CD4-positive, alpha-beta T cell treated with Interleukin-2 at 100 ng/mL for 4 hours (primary cell): ENCODE measurements at regions not wholly inside any gene's neighbourhood (a gene's known extent, or its start where the extent isn't known, plus 50 kb on each side); places are given as distances from the start of the nearest gene placed in this dataset.
"Not testable (repeated sequence)": the region's sequence is repeated elsewhere in the genome, so short reads cannot be mapped to it uniquely, and the experiment has no call there.

Source experiments
- DNase-seq: peaks from one replicate; pipeline ENCODE4 v3.0.0-alpha.2; 2020; ENCODE audit warnings: low spot score

DNA sequence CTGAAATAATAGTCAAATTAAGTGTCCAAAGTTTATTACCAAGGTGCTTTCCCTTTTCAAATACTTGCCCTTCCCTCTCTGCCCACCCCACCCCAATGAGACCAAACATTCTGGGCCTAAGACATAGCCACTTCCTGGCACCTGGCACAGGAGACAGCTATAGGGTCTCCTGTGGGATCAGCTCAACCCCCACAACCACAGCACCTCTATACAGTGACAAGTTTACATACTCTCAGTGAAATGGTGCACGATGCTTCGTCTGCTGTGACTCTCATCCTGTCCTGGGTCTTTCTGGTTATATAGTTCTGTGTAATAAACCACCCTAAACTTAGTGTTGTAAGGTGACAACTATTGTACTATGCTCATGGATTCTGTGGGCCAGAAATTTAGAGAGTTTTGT, 466.2 kb downstream of the FBXO15 start:
- DNase-seq: no peak

DNA sequence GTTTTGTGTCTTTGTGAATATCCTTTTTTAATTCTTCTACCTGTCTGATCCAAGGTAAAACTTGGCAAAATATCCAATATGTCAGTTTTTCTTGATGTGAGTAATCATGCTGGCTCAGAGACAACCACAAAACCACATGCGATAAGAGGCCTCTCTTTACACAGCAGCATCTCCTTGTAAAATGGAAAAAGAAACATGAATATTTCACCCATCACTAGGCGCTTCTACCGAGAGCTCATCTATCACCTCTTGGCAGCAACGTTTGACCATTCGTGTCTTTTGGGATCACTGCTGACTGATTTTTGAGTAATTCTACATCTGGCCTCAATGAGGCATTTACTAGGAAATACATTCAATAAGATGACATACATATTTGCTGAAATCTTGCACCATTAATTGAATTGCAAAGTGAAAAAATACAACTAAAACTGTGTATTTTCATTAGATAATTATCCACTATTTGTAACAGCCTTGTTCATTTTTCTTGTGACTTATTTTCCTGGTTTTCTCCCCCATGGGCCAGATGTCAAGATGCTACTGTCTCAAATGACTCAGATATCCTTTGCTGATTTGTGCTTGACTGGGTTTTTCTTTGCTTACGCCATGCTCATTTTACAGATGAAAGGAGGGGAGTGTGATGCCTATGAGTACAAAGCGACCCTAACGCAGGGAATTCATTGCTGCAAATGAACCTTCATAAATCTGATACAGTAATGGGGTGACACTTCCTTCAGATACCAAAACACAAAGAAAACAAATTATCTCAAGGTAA, 467.5 kb downstream of the FBXO15 start:
- DNase-seq: no peak

- no peak for DNase-seq
Measured at GRCh38 chr18:73677450-73677849, 470.2 kb downstream of the FBXO15 start.

- no peak for DNase-seq
Measured at GRCh38 chr18:73674125-73674865, 473.3 kb downstream of the FBXO15 start.

- not testable (repeated sequence) for DNase-seq
Measured at GRCh38 chr18:73671480-73671879, 476.2 kb downstream of the FBXO15 start.

DNA sequence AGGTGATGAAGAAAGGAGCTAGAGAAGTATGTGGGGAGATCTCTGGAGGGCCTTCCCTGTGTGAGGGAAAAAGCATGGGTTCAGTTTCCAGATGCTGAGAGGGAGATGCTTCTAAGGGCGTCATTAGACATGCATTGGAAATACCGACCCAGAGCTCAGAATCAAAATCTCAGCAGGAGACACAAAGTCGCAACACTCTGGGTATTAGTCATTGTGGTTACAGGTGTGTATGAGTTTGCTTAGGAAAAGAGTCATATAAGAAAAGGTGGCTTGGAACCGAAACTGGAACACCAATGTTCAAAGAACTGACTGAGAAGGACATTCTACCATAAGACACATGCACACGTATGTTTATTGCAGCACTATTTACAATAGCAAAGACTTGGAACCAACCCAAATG, 477.1 kb downstream of the FBXO15 start:
- no peak for DNase-seq

GRCh38 chr18:73670039-73670438, 477.6 kb downstream of the FBXO15 start:
- DNase-seq: no peak

- no peak for DNase-seq
Measured at GRCh38 chr18:73669297-73669696, 478.3 kb downstream of the FBXO15 start.

- no peak for DNase-seq
Measured at GRCh38 chr18:73668051-73668450, 479.6 kb downstream of the FBXO15 start.

- no peak for DNase-seq
Measured at GRCh38 chr18:73666772-73667171, 480.9 kb downstream of the FBXO15 start.

DNA sequence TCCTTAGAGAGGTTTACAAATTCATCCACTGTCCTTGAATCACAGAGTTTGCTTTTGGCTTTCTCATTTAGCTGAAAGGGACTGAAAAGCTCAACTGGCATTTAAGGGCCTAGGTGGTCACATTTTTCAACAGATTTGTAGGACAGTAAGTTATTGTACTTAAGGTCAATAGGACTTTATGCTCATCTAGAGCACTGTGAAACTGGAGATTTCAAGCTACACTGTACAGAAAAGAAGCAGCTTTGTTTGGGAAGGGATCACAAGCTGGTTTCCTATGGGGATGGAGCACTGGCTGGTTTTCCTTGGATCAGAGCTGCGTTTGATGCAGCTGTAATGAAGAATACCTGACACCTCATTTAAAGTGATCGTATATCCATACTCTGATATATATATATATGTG, 482.7 kb downstream of the FBXO15 start:
- DNase-seq: no peak

GRCh38 chr18:73663581-73663980, 484.1 kb downstream of the FBXO15 start:
- no peak for DNase-seq

DNA sequence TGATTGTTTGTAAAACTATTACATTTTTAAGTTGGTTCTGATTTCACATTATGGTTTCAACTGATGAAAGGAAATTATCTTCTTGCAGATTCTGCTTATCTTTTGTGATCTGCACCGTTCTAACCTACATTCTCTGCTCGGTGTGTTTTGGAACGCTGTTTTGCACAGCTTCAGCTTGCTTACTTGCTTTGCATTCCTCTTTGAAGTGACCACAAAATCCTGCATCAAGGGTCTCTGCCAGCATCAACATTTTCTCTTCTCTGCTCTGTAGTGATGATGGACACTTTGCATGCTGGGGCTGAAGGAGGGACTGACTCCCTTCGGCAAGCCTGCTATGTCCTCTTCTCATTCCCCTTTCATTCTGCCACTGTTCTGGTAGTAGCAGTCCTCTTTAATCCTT, 485.2 kb downstream of the FBXO15 start:
- DNase-seq: no peak

DNA sequence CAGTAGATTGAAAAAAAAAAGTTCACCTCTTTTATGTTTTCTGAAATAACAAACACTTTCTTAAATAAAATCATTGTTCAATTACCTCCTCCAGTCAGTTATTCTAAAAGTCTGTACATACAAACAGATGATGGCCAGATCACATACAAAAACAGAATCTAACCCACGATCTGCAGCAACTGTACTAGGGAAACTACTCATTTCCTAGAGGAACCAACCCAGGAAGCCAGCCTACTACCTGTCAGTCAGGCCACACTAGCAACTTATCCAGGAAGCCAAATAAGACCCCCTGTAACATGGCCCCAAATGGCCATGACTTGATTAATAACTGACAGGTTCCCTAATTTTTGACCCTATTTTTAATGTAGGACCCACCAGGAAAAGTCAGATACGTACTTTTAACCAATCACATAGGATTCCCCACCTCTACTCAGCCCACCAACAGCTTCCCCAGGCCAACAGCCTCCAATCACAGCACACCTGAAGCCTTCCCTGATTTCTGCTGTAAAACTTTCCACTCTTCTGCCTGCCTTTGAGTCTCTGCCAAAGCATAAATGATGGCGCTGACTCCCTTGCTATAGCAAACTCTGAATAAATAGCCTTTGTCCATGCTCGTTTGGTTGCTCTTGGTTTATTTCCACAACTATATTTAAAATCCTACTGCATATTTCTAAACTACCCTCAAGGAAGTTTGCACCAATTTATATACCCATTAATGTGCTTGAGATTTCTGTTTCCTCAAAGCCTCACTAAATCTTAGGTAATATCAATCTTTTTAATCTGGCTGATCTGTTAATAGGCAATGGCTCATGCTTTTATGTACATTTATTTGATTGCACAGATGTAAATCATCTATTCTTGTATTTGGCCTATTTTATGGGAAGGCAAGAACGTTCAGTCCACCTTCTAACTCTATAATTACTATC, 486.4 kb downstream of the FBXO15 start:
- no peak for DNase-seq

DNA sequence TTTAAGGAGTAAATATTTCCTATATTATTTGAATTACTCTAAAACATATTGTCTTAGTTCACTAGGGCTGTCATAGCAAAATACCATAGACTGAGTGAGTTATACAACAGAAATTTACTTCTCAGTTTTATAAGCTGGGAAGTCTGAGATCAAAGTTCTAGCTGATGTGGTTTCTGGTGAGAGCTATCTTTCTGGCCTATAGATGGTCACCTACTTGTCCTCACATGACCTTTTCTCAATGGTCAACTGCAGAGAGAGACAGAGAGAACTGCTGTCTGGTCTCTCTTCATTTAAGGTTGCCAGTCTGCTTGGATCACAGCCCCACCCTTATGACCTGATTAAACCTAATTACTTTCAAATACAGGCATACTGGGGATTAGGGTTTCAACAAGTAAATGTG, 490.9 kb downstream of the FBXO15 start:
- no peak for DNase-seq

GRCh38 chr18:73653827-73654226, 493.8 kb downstream of the FBXO15 start:
- DNase-seq: no peak

DNA sequence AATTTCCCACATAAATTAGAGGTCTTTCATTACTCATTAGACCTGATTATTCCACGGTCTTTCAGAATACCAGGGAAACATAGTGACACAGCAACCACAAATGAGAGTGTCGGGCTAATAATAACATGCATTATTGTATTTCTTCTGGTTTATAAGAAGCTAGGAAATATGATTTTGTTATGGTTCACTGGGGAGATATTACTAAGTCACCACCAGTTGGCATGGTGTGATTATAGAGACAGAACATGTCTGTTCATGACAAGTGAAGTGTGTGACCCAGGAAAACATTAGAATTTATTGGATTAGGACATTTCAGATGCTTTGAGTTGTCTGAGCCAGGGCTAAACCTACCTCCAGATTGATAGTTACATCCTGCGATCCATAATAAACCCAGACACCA, 494.4 kb downstream of the FBXO15 start:
- no peak for DNase-seq

GRCh38 chr18:73647391-73647790, 500.2 kb downstream of the FBXO15 start:
- no peak for DNase-seq

GRCh38 chr18:73646772-73647171, 500.9 kb downstream of the FBXO15 start:
- DNase-seq: no peak

GRCh38 chr18:73646196-73646595, 501.4 kb downstream of the FBXO15 start:
- DNase-seq: no peak

DNA sequence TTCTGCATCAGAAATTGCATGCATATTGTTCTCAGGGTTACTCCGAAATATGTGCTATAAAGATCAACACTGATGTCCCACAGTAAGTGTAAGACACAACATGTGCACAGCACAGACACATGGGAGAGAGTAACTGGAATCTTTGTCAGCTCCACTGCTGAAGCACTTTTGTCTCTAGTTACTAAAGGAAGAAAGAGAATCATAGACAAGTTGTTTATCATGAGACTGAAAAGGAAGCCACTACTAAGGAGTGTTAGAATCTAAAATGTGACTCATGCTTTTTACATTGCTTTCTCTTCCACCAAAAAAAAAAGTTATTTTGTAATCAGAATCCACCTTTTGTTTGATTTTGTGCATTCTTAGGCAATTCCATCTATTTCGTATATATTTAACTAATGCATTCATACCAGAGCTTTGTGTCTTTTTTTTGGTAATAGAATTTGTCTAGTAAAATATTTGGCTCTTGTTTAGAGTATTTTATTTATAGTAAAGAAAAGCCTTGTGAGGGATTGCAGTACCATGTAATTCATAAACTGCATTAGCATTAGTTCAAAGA, 502.4 kb downstream of the FBXO15 start:
- no peak for DNase-seq

GRCh38 chr18:73639788-73640187, 507.8 kb downstream of the FBXO15 start:
- no peak for DNase-seq
